HG03378 (cell line): ENCODE measurements at regions not wholly inside any gene's neighbourhood (a gene's known extent, or its start where the extent isn't known, plus 50 kb on each side); places are given as distances from the start of the nearest gene placed in this dataset.
"Not testable (repeated sequence)": the region's sequence is repeated elsewhere in the genome, so short reads cannot be mapped to it uniquely, and the experiment has no call there.

Experiments used
- ATAC-seq: cut with Tn5 transposase; IDR thresholded peaks from one replicate; pipeline ENCODE4 v1.9.1; 2021; ENCODE audit warnings: mild to moderate bottlenecking, moderate library complexity; ENCODE audit not compliant: unreplicated experiment

DNA sequence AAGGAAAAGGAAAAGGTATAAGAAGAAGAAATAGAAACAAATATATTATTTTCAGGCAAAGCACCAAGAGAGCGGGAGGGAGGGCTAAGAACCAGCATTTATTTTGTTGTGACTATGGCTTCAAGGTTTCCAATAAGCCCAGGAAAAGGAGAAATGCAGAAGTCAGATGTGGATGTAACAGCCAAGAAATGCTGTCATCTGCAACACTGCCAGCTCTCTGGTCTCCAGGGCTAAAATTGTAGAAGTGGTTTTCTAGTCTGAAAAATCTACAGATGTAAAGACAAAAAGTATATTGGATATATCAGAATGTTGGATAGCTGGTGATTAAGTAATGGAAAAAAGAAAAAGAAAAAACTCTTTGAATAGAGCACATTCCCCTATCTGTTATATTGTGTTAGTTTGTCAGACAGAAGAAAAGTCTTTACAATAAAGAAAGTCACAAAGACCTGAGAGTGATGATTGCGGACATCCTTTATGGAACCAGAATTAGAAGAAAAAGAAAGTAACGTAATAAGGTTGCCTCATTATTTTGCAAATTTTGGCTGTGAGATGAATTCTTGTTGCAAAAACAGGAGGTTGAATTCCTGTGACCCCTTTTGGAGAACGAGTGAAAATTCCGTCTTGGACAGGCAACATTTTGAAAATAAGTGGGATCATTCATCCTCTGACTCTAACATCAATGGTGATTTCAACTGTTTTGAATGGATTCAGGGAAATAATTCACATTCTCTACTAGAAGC lies 938.1 kb downstream of the TTLL7 start:
- no peak for ATAC-seq

DNA sequence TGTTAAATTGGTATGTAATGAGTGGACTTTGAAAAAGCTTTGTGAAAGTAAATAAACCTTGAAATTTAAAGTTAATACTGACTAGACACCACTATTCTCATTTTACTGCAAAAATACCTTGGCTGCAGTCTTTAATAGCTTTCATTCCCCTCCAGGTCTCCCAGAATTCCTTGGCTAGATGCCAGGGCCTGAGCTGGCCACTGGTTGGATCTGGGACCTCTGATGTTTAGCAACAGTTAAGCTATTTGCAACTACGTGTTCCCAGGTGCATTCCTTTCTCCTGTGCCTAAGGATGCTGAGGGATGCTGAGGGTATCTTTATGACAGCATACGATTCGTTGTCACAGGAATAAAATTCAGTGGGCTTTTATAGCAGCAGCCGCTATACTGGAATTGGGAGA lies 938.7 kb downstream of the TTLL7 start:
- no peak for ATAC-seq

DNA sequence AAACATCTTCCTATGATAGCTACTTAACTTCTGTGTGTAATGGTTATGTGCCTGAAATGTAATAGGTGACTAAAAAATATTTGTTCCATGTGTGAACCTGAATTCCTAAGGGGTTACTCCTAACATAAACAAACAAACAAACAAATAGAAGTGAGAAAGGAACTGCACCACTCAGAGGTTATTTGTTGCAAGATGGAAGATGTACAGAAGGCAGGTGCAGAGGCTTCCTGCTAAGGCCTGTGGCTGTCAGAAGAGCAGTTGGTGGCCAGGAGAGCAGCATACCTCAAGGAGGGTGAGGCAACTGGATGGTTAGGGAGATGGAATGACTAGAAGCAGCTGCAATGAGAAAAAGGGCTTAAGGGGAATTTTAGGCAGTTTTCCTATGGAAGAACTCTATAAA lies 940.6 kb downstream of the TTLL7 start:
- ATAC-seq: no peak

DNA sequence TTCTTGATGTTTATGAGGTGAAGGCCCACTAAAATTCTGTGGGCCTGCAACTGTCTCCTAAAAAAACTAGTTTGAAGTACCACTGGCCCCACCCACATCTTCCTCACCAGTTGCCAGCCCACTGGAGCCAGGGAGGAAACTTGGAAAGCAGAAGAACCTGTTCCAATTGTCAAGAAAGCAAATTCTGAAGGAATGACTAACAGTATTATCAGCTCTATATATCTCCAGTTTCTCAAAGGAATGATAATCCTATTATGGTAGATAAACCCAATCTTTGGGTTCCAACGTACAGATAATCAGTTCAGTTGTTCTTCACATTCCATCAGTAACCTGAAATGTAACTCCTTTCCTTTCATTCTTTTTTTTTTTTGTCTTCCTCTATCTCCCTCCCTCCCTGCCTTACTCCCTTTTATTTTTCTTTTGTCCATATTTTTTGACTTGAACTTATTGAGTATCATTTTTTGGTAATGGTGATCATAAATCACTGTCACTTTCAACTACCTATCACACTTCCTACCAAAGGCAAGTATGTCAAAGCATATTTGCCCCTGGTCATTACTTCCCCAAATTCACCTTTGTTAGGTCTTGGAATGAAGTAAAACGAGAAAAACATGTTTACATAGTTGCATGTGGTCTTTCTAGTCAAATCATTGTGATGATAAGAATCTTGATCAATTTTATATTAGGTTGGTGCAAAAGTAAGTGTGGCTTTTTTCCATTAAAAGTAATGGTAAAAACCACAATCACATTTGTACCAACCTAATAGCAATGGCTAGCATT lies 943.4 kb downstream of the TTLL7 start:
- no peak for ATAC-seq

DNA sequence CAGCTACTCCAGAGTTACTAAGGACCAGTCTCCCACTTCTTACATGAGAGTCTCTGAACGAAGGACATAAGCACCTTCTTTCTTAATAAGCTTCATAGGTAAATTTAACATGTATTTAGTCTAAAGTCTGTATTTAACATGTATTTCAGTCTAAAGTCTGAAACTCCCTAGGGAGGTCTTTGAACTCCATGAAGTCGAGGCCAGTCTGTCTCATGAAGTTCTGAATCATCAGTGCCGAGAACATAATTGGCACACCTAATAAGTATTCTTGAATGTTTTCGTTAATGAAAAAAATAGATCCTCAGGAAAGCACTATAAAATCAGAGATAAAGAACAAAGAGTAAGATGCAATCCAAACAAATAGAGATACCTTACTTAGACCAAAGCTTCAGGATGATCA lies 945.5 kb downstream of the TTLL7 start:
- no peak for ATAC-seq

GRCh38 chr1:83052865-83053264 lies 946.1 kb downstream of the TTLL7 start:
- ATAC-seq: no peak

DNA sequence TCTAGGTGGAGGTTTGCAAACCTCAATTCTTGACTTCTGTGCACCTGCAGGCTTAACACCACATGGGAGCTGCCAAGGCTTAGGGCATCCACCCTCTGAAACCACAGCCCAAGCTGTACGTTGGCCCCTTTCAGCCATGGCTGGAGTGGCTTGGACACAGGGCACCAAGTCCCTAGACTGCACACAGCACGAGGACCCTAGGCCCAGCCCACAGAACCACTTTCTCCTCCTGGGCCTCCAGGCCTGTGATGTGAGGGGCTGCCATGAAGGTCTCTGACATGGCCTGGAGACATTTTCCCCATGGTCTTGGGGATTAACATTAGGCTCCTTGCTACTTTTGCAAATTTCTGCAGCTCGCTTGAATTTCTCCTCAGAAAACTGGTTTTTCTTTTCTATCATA lies 947.9 kb downstream of the TTLL7 start:
- ATAC-seq: not testable (repeated sequence)

DNA sequence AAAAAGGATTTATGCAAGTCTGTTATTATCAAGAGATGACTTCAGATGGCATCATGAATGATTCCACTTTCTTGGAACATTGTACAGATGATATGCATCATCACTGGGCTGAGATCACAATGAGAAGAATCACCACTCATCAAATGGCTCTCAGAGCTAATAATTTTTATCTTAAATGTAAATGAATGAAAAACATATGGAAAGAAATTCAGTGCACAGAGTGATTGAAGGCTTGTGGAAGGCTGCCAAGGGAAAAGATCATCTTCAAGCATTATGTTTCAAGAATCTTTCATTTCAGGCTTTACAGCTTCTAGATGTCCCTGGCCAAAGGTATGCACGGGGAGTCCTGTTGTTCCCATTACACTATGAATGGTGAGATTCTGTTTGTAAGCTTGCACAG lies 955.7 kb downstream of the TTLL7 start:
- ATAC-seq: no peak

GRCh38 chr1:83039091-83039490 lies 959.8 kb downstream of the TTLL7 start:
- not testable (repeated sequence) for ATAC-seq

GRCh38 chr1:83034851-83035250 lies 964.1 kb downstream of the TTLL7 start:
- no peak for ATAC-seq

DNA sequence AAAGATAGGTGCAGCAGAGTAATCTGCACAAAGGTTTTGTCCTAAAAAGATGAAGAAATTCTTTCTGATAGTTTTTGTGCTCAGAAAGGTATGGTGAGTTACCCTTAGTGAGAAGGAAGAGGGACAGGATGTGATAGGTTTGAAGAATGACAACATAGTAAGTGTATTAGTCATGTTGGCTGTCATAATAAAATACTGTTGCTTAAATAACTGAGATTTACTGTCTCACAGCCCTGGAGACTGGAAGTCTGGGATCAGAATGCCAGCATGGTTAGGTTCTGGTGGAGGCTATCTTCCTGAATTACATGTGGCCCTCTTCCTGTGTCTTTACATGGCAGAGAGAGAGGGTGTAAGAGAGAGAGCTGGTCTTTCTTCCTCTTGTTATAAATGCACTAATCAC lies 965.2 kb downstream of the TTLL7 start:
- no peak for ATAC-seq

DNA sequence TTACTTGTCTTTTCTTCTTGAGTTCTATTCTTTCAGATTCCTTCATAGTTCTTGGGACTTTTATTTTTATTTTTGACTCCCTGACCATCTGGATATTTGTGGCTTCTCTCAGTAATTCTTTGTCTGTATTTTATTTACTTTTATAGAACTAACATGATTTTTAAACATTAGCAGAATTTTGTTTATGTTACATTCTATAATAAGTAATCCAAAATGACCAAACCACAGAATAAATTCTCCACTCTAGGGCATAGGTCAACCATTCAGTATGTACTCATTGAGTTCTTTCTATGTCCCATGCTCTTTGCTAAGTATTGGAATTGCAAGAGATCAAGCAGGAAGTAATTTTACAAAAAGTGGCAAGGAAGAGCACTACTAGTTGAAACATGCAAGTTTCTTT lies 969.0 kb downstream of the TTLL7 start:
- no peak for ATAC-seq

DNA sequence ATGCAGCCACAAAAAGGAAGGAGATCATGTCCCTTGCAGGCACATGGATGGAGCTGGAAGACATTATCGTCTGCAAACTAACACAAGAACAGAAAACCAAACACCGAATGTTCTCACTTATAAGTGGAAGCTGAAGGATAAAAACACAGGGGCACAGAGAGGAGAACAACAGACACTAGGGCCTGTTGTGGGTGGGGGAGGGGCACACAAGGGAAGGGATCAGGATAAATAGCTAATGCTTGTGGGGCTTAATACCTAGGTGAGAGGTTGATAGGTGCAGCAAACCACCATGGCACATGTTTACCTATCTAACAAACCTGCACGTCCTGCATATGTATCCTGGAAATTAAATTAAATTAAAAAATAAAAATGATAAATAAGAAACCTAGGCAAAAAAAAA lies 969.9 kb downstream of the TTLL7 start:
- ATAC-seq: no peak

- ATAC-seq: no peak
These were observed 970.5 kb downstream of the TTLL7 start for GRCh38 chr1:83028467-83028866.

DNA sequence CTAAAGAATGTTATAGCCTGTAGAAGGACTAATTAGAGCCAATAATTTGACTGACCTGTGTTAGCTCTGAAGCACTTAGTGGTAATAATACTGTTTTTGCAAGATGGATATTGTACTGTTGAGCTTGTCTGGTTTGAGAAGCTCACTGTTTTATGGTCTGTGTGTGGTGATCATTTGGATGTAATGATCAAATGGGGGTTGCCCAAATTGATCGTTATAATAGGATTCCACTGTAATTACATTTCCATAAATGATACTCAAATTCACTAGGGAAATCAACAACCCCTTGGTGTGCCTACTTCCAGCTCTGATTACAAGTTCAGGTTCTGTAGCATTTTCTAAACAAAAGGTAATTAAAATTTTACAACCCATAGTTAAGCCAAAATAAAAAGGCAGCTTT lies 971.4 kb downstream of the TTLL7 start:
- no peak for ATAC-seq

GRCh38 chr1:83026745-83027144 lies 972.2 kb downstream of the TTLL7 start:
- ATAC-seq: no peak

- no peak for ATAC-seq
These were observed 974.6 kb downstream of the TTLL7 start for GRCh38 chr1:83024251-83024767.

DNA sequence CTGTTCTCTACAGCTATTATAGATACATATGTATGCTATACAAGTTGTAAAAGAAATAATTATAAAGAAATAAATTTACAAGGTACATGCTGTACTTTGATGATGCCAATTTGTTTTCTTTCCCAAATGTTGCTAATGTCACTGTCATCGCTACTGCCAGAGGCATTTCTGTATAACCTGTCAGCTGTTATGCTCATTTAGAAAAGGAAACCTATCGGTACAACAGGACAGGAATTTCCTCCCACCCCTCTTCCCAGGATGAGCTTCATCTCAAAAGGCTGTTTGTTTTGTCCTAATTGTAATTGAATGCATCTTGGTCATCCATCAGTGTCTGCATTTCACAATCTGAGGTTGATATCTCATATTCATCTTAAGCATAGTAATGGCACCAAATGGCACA lies 975.7 kb downstream of the TTLL7 start:
- ATAC-seq: no peak

GRCh38 chr1:83022206-83022605 lies 976.7 kb downstream of the TTLL7 start:
- no peak for ATAC-seq

DNA sequence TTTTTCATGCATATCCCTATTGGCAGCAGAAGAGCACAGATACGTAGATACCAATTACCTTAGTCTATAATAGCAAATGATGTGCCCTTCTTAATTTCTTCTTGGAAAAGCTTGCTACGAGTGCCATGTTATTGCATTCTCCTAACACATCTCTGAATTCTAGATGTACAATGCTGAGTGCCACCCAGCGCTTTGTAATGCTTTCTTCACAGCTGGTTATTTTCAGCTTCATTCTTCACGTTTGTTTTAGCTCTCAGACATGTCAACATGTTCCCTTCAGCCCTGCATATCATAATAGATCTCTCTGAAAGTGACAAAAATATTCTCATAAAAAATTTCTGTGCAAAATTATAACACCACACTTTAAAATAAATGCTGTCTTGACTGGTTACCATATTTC lies 981.2 kb downstream of the TTLL7 start:
- ATAC-seq: no peak

DNA sequence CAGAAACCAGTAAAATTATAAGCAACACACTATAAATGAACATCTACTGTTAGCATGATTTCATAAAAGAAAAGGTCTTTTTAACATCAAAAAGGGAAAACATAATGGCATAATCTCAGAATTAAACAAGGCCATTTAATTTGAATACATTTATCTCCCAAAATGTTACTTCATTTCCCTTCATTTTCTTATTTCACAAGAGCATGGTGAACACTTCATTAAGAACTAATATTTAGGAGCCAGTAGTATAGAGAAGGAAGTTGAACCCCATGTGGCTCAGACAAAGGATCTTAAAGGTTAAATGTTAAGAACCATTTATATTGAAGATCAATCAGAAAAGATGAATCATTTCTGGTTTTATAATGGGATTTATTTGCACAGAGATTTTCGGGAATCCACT lies 981.7 kb downstream of the TTLL7 start:
- no peak for ATAC-seq

DNA sequence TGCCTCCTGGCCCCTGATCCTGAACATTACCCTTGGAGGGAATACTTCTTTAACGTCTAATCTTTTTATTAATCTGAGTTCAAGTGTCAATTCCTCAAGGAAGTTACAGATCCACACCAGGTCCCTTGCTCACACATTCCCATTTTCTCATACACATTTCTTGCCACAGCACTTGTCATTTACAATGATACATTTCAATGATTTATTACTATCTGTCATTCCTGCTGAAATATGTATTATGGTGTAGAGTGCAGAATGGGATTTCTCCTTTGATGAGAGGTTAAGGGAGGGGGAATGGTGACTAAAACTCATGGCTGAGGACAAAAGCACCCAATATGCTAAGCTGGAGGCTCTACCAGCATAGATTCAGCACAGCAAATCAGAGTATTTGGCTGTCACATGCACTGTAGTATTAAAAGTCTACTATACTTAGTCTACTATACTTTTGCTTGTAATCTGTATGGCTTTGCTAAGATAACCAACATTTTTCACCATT lies 982.5 kb downstream of the TTLL7 start:
- no peak for ATAC-seq
